Hematopoietic multipotent progenitor cell treated with erythropoietin and hydrocortisone succinate and interleukin-3 and kit ligand, for 8 days (in vitro differentiated cells): ENCODE measurements at regions not wholly inside any gene's neighbourhood (a gene's known extent, or its start where the extent isn't known, plus 50 kb on each side); places are given as distances from the start of the nearest gene placed in this dataset.

Source experiments
- DNase-seq: peaks from one replicate; pipeline ENCODE4 v3.0.0-alpha.2; 2015

- no peak for DNase-seq
Measured at GRCh38 chr4:130403221-130403620, 1307.3 kb downstream of the C4orf33 start.

GRCh38 chr4:130416228-130416627, 1320.3 kb downstream of the C4orf33 start:
- no peak for DNase-seq

GRCh38 chr4:130419211-130419975, 1323.4 kb downstream of the C4orf33 start:
- no peak for DNase-seq

- DNase-seq = no peak
Measured at GRCh38 chr4:130422261-130422660, 1326.3 kb downstream of the C4orf33 start.

- DNase-seq = no peak
Measured at GRCh38 chr4:130424211-130424610, 1328.3 kb downstream of the C4orf33 start.

- no peak for DNase-seq
Measured at GRCh38 chr4:130432289-130432688, 1336.3 kb downstream of the C4orf33 start.

DNA sequence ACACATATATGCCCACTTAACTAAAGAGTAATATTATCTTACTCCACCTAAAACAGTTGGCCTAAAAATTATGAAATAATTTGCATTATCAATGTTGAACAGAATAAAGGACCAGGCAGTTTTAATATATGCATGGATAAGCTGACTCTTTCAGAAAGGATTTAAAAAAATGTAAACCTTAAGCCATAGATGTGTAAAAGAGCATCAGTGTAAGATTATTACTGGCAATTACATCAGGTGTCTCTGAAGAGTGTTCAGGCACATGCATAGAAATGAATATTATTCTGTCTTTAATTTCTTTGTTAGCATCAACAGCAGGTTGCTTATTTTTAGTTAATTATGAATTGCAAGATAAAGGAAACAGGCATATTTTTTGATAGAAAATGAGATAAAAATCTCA, 1353.8 kb downstream of the C4orf33 start:
- DNase-seq = no peak

- no peak for DNase-seq
Measured at GRCh38 chr4:130468340-130468739, 1372.4 kb downstream of the C4orf33 start.

GRCh38 chr4:130478406-130478805, 1382.5 kb downstream of the C4orf33 start:
- no peak for DNase-seq

DNA sequence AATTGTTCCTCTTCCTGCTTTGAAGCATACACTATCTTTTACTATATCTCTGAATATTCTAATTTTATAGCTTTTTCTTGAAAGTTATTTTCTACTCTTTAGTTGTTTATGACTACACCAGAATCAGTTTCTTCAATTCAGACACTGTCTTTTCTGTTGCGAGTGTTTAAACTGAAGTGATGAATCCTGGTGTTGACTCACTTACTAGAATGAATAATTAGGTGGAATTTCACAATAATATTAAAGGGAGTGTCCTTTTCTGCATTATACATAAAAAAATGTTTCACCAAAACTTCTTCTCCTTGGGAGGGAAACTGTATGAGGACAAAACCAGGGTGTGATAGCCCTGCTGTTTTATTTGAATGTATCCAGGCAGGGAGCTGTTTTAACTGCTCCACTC, 1383.1 kb downstream of the C4orf33 start:
- no peak for DNase-seq

DNA sequence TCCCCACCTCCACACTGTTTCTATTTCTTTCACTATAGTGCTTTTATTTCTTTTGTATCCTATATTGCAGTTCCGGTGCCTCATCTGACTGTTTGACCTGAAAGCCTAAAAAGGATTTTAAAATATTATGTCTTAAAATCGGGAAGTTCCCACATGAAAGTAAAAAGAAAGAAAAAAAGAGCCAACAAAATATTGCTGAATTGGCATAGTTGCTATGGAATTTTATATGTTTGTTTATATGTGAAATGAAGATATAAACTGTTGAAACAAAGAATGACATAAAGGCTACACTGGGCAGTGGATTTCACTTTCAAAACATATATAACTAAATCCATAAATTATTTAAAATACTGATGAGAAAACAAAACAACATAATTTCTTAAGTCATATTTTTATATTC, 1383.7 kb downstream of the C4orf33 start:
- no peak for DNase-seq

- DNase-seq = no peak
Measured at GRCh38 chr4:130484826-130485225, 1388.9 kb downstream of the C4orf33 start.

- no peak for DNase-seq
Measured at GRCh38 chr4:130485371-130485770, 1389.4 kb downstream of the C4orf33 start.

DNA sequence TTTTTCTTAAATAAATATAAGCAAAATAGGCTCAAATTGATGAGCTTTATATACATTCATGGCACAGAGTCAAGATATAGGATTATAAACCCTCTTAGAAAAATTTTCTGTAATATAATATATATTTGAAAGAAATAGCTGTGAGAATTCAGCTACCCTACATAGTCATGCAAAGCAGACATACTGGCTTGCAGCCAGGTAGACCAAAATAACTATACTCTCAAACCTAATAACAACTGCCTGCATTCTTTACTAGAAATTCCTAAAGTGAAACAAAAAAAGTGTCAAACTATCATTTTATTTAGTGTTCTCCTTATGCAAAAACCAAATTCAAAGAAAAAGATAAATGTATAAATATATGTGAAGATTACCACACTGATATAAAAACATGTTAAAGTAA, 1390.2 kb downstream of the C4orf33 start:
- DNase-seq = no peak

DNA sequence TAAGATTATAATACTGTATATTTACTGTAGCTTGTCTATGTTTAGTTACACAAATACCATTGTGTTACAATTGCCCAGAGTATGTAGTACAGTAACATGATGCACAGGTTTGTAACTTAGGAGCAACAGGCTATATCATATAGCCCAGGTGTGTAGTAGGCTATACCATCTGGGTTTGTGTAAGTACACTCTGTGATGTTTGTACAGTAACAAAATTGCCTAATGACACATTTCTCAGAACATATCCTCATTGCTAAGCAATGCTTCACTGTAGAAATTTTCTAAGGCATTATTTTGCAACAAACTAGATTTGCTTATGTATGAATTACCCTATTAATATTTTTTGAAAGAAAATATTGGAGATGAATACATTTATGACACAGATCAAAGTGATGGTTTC, 1390.9 kb downstream of the C4orf33 start:
- DNase-seq = no peak

DNA sequence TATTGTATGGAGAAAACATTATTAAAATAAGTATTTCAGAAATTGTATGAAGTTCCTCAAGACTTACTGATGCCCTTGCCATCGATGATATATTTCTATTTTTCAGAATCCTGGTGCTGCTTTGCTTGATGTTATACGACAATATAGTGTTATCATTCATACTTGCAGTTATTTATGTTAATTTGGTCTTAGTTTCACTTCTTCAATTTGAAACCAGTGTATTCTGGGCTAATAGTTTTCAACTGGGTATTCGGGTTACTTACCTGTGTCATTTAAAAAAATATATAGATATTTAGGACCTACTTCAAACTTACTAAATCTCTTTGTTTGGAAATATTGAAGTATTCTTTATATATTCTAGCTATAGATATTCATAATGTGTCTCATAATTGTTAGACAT, 1414.7 kb downstream of the C4orf33 start:
- DNase-seq = no peak

DNA sequence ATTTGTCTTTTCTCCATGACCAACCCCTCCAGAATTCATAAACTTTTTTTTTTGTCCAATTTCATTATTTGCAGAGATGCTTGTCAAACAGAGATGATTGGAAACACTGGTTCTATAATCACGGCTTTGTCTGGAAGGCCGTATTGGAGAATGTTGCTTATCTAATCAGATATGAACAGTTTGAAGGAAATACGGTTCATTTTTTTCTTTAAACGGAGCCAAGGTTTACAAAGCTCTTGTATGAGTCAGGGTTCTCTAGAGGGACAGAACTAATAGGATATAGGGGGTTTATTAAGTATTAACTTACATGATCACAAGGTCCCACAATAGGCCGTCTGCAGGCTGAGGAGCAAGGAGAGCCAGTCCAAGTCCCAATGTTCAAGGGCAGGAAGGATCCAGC, 1415.8 kb downstream of the C4orf33 start:
- DNase-seq = no peak

DNA sequence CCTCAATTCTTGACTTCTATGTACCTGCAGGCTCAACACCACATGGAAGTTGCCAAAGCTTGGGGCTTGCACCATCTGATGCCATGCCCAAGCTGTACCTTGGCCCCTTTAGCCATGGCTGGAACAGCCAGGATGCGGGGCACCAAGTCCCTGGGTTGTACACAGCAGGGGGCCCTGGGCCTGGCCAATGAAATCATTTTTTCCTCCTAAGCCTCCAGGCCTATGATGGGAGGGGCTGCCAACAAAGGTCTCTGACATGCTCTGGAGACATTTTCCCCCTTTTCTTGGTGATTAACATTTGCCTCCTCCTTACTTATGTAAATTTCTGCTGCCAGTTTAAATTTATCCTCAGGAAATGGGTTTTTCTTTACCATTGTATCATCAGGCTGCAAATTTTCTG, 1428.1 kb downstream of the C4orf33 start:
- no peak for DNase-seq

GRCh38 chr4:130530505-130530904, 1434.6 kb downstream of the C4orf33 start:
- DNase-seq = no peak

GRCh38 chr4:130534651-130535050, 1438.7 kb downstream of the C4orf33 start:
- DNase-seq = no peak

DNA sequence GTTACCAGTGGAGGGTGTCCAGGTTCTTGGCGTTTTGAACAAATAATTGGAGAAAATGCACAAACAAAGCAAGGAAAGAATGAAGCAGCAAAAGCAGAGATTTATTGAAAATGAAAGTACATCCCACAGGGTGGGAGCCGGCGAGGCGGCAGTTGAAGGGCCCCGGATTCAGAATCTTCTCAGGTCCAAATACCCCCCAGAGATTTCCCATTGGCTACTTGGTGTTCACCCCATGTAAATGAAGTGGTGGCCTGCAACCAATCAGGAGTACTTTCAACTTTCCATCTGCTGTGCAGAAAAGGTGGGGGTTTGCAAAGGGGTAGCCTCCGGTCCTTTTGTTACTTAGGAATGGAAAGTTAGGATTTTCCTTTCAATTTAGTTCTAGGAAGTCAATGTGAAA, 1447.0 kb downstream of the C4orf33 start:
- DNase-seq = no peak

GRCh38 chr4:130545171-130545570, 1449.2 kb downstream of the C4orf33 start:
- DNase-seq = no peak

- DNase-seq = no peak
Measured at GRCh38 chr4:130545596-130545995, 1449.6 kb downstream of the C4orf33 start.

DNA sequence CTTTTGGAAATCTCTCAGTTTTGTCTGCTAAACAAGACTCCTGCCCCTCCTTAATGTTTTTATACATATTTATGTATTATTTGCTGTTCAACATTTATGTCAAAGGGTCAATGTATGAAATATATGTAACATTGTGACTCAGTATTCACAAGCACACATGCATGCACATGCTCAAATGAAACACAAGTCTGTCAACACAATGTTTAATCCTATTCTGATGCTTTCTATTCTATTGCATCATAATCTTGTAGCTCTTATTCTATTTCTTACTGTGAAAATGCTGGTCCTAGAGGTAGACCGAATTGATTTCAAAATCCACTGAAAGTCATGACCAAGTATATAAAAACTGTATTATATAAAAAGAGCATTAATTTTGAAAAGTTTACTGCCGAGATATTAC, 1463.3 kb downstream of the C4orf33 start:
- DNase-seq = no peak

- no peak for DNase-seq
Measured at GRCh38 chr4:130563185-130563888, 1467.4 kb downstream of the C4orf33 start.
